Uterus (tissue), 3 donors: ENCODE measurements at regions not wholly inside any gene's neighbourhood (a gene's known extent, or its start where the extent isn't known, plus 50 kb on each side); places are given as distances from the start of the nearest gene placed in this dataset.

ENCODE experiments used
- DNase-seq, 2 donors: peaks; one replicate each; pipeline ENCODE4 v3.0.0-alpha.2; 2019 to 2020
- H3K27ac ChIP-seq, 2 donors: fragments of 200-600 bp; sonication (generic); 1 replicate in 1 of 2; 2 replicates in 1 of 2; pipeline ENCODE4 v1.5.1; 2016 to 2018
- H3K27me3 ChIP-seq, 2 donors: fragments of 200-600 bp; sonication (generic); one replicate each; pipeline ENCODE4 v1.5.1; 2018 to 2019; ENCODE audit warnings: control low read depth in 1 of 2
- H3K36me3 ChIP-seq, 2 donors: fragments of 200-600 bp; sonication (generic); one replicate each; pipeline ENCODE4 v1.5.1; 2019; ENCODE audit warnings: control low read depth in 1 of 2
- H3K4me1 ChIP-seq, 2 donors: fragments of 200-600 bp; sonication (generic); one replicate each; pipeline ENCODE4 v1.5.1; 2018 to 2019; ENCODE audit warnings: control low read depth in 1 of 2
- H3K4me3 ChIP-seq, 2 donors: fragments of 200-600 bp; sonication (generic); 1 replicate in 1 of 2; 2 replicates in 1 of 2; pipeline ENCODE4 v1.5.1; 2018 to 2019; ENCODE audit warnings: mild to moderate bottlenecking in 1 of 2
- H3K9me3 ChIP-seq, 2 donors: fragments of 200-600 bp; sonication (generic); one replicate each; pipeline ENCODE4 v1.5.1; 2019; ENCODE audit warnings: control low read depth in 1 of 2
- POLR2A ChIP-seq, 2 donors: fragments of 450-650 bp; IDR thresholded peaks; one replicate each; pipeline ENCODE4 v1.6.1; 2016; ENCODE audit warnings: antibody characterized with exemption in 2 of 2, mild to moderate bottlenecking in 1 of 2, moderate library complexity in 1 of 2
- intact Hi-C: fragments of 100-400 bp; cut with DNase I; formaldehyde crosslinking; loops from one replicate; pipeline ENCODE4 v1.15.1; 2023; ENCODE audit warnings: low total_unique reads
- TF ChIP-seq, protein P1 (sequence below), 4 experiments: fragments of 200-600 bp in 2 of 4; fragments of 450-650 bp in 2 of 4; sonication (generic) in 2 of 4; IDR thresholded peaks; one replicate each; pipeline ENCODE4 v1.5.1; 2016 to 2019; ENCODE audit warnings: antibody characterized with exemption in 4 of 4, mild to moderate bottlenecking in 2 of 4, moderate library complexity in 1 of 4
- donor health status: DM: yes; HTN: yes; CAD: no.

DNA sequence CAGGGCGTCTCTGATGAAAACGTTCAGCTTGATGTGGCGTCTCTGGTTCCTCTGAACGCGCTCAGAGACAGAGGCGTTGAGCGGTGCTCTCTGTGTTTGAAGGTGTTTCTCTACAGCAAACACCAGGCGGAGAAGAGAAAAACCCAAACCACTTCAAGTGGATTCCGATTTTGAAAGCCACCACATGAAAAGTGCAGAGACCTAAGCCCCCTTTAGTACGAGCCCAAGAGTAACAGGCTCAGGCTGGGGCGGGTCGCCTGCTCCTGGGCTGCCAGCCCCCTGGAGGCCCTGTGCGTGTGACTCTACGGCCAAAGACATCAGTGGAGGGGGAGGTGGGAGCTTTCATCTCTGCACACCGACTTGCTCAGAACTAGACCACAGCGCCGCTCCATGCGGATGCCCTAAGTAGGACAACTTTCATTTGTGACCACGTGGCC is 328.4 kb downstream of the MAF start:
- no peaks in the 10 kb centered on the region for H3K36me3 ChIP-seq
- H3K4me3 ChIP-seq: no peak overlapping the region
- no peak for DNase-seq
- H3K27ac ChIP-seq: no peak overlapping the region
- no peak for TF ChIP-seq POLR2A (IDR thresholded peaks at IDR 0.05)
- TF ChIP-seq, protein P1, sequence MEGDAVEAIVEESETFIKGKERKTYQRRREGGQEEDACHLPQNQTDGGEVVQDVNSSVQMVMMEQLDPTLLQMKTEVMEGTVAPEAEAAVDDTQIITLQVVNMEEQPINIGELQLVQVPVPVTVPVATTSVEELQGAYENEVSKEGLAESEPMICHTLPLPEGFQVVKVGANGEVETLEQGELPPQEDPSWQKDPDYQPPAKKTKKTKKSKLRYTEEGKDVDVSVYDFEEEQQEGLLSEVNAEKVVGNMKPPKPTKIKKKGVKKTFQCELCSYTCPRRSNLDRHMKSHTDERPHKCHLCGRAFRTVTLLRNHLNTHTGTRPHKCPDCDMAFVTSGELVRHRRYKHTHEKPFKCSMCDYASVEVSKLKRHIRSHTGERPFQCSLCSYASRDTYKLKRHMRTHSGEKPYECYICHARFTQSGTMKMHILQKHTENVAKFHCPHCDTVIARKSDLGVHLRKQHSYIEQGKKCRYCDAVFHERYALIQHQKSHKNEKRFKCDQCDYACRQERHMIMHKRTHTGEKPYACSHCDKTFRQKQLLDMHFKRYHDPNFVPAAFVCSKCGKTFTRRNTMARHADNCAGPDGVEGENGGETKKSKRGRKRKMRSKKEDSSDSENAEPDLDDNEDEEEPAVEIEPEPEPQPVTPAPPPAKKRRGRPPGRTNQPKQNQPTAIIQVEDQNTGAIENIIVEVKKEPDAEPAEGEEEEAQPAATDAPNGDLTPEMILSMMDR (IDR thresholded peaks at IDR 0.05): no peak
- no peaks in the 10 kb centered on the region for H3K4me1 ChIP-seq
- no peaks in the 10 kb centered on the region for H3K27me3 ChIP-seq
- no peaks in the 10 kb centered on the region for H3K9me3 ChIP-seq
- intact Hi-C loops: no loop called here

DNA sequence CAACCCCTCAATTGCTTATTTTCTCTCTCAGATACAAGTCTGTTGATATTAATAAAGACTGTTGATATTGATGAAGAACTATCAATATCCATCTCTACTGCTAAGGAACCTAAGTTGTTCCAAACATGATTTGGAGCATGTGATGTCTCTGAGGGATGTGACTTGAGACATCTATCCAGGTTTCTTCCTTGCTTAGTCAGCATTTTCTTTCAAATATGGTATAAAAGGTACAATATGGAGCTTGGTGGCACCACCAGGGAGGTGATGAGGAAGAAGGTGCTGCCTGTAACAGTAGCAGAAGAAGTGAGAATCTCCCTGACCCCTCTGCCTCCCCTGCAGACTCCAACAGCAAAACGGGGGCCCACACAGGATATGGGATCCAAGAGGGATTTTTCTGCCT is 329.0 kb downstream of the MAF start:
- Histone ChIP-seq H3K9me3 (no peaks in the 10 kb centered on the region), H3K36me3 (no peaks in the 10 kb centered on the region), H3K27ac (no peak overlapping the region), H3K27me3 (no peaks in the 10 kb centered on the region), H3K4me1 (no peaks in the 10 kb centered on the region), H3K4me3 (no peak overlapping the region)
- TF ChIP-seq, protein P1 (IDR thresholded peaks at IDR 0.05): no peak
- TF ChIP-seq POLR2A (IDR thresholded peaks at IDR 0.05): no peak
- no peak for DNase-seq
- intact Hi-C loops: no loop called here

DNA sequence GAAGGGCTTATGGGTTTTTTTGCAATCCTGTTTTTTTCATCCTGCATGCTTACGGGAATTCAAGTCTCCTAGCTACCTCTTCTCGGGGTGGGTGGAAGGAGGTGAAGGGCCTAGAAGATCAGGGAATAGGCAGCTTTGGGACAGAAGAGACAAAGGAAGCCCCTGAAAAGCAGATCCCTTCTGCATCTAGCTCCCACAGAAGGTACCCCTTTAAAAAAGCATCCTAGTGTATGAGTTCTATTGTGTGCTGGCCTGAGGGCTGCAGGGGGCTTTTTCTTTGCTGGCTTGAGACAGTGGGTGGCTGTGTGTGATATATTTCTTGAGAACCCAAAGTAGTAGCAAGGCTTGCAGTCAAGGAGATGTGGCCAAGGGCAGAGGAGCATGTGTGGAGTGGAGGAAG is 330.5 kb downstream of the MAF start:
- Histone ChIP-seq H3K4me1 (no peaks in the 10 kb centered on the region), H3K27me3 (no peaks in the 10 kb centered on the region), H3K4me3 (no peak overlapping the region), H3K9me3 (no peaks in the 10 kb centered on the region), H3K36me3 (no peaks in the 10 kb centered on the region), H3K27ac (no peak overlapping the region)
- no peak for DNase-seq
- intact Hi-C loops: no loop called here
- TF ChIP-seq, protein P1 (IDR thresholded peaks at IDR 0.05): no peak
- TF ChIP-seq POLR2A (IDR thresholded peaks at IDR 0.05): no peak

DNA sequence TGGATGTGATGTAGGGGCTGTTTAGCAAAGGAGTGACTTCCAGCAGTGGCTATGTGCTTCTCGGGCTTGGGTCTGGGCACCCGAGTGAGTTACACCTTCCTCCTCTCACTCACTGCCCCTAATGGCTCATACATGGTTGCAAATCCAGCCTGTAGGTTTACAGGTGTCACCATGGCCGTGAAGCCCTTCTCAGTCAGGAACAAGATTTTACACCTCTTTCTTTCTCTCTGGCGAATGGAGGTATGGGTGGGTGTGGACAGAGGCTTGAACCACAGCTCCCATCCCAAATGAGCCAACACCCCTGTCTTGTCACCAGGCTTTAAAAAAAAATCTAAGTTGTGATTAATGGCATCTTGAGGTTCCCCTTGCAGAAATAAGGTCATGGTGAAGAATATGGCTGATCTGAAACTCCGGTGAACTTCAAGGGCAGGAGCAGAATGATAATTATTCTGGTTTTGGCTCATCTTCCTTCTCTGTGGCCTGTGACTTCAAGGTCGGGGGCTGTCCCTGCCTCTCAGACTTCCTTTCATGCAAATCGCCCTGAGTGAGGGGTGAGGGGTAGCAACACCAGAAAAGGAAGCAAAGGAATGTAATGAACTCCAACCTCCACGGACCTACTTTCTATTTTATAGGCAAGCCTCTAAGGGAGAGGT is 331.2 kb downstream of the MAF start:
- Histone ChIP-seq H3K9me3 (no peaks in the 10 kb centered on the region), H3K36me3 (no peaks in the 10 kb centered on the region), H3K27ac (no peak overlapping the region), H3K4me3 (no peak overlapping the region), H3K4me1 (no peaks in the 10 kb centered on the region), H3K27me3 (no peaks in the 10 kb centered on the region)
- intact Hi-C loops: no loop called here
- no peak for DNase-seq
- TF ChIP-seq, protein P1 (IDR thresholded peaks at IDR 0.05): no peak
- TF ChIP-seq POLR2A (IDR thresholded peaks at IDR 0.05): no peak

DNA sequence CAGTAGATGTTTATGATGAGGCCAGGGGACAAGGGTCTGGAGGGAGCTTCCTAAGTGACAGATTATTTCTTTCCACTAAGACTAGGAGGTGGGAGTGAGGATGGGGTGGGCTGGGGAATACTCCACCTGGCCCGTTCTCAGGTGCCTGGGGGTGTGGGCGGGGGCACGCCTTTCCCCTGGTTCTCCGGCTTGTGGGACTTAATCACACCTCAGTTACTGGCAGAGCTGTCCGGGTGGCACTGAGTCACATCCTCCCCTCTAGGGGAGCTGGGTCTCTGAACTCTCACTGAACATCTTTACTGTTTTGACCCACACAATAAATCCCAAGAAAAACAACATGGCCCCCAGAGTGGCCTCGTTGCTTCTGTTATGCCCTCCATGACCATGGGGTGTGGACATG is 332.8 kb downstream of the MAF start:
- no peaks in the 10 kb centered on the region for H3K9me3 ChIP-seq
- no peak for DNase-seq
- intact Hi-C loops: no loop called here
- no peak overlapping the region for H3K27ac ChIP-seq
- H3K27me3 ChIP-seq: no peaks in the 10 kb centered on the region
- no peaks in the 10 kb centered on the region for H3K4me1 ChIP-seq
- H3K36me3 ChIP-seq: no peaks in the 10 kb centered on the region
- TF ChIP-seq, protein P1 (IDR thresholded peaks at IDR 0.05): no peak
- no peak for TF ChIP-seq POLR2A (IDR thresholded peaks at IDR 0.05)
- H3K4me3 ChIP-seq: no peak overlapping the region
